ENCODE measurements at regions not wholly inside any gene's neighbourhood (a gene's known extent, or its start where the extent isn't known, plus 50 kb on each side); places are given as distances from the start of the nearest gene placed in this dataset.

DNA sequence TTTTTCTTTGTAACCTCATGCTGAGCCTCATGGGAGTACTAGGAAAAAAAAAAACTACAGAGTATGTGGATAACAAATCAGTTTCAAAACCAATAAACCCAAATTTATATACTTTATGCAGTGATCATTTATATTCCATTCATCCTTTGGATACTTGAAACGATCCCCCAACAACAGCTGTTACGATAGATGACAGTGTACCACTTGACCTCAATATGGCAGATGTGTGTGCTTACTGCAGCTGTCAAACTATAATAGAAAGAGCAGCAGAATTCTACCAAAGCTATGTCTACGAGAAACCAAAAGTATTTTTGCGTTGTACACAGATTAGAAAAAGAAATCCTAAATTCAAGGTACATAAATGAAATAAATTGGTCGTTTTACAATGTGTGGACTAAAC is 337.8 kb downstream of the PDGFC start:
- Mint-ChIP-seq H3K27ac (no peak overlapping the region), H3K9me3 (peaks cover 23% of the 10 kb centered on the region), H3K4me3 (no peak overlapping the region), H3K36me3 (ENCODE audit: low read depth) (peaks cover 9% of the 10 kb centered on the region), H3K4me1 (peaks cover 21% of the 10 kb centered on the region), H3K27me3 (ENCODE audit: low read depth, poor library complexity) (no peaks in the 10 kb centered on the region)
- TF ChIP-seq CTCF (IDR thresholded peaks at IDR 0.05), result no peak
- no peak for DNase-seq

DNA sequence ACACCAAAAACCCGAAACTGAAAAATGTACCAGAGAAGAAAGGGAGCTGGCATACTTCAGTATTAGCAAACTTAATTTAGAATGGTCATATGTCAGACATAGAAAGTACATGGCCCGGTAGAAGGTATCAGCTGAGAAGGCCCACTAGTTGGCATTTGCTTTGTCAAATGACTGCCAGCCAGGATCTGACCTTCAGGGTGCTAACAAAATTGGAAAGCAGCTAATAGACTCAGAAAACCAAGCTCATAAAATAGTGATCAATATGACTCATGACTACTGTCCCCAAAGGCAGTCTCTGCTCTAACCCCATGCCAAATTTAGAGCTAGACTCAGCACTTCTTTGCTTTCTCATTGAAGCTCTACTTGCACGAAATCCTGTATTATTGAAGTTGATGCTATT is 342.7 kb downstream of the PDGFC start:
- no peak overlapping the region for H3K4me3 Mint-ChIP-seq

DNA sequence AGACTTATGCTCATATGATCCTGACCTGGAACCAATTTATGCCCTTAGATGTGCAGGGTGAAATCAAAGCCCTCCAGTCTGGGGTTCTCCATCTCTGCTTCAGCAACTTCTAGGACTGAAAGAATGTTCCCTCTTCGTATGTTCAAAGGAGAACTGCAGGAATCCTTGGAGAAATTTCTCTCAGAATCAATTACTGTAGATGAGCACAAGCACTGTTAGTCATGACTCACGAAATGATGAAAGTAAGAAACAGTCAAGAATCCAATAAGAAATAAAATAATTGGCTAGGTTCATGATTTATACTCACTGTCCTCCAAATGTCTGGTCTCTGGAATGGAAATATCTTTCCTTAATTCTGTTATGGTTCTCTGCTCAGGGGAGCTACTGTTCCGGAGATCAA is 348.2 kb downstream of the PDGFC start:
- no peak for TF ChIP-seq CTCF (IDR thresholded peaks at IDR 0.05)
- Mint-ChIP-seq H3K4me3 (no peak overlapping the region), H3K27ac (no peak overlapping the region), H3K27me3 (ENCODE audit: low read depth, poor library complexity) (no peaks in the 10 kb centered on the region), H3K4me1 (no peaks in the 10 kb centered on the region), H3K9me3 (peaks cover 16% of the 10 kb centered on the region), H3K36me3 (ENCODE audit: low read depth) (peaks cover 9% of the 10 kb centered on the region)
- no peak for DNase-seq

More for the DNA sequence above, 342.7 kb downstream of the PDGFC start:
- Mint-ChIP-seq H3K27ac (no peak overlapping the region), H3K36me3 (ENCODE audit: low read depth) (peaks cover 18% of the 10 kb centered on the region), H3K27me3 (ENCODE audit: low read depth, poor library complexity) (no peaks in the 10 kb centered on the region), H3K4me1 (no peaks in the 10 kb centered on the region), H3K9me3 (peaks cover 43% of the 10 kb centered on the region)
- TF ChIP-seq CTCF (IDR thresholded peaks at IDR 0.05), result no peak
- DNase-seq, result no peak

- DNase-seq, result no peak
- H3K9me3 Mint-ChIP-seq, result no peaks in the 10 kb centered on the region
- no peak for TF ChIP-seq CTCF (IDR thresholded peaks at IDR 0.05)
- H3K36me3 Mint-ChIP-seq (ENCODE audit: low read depth), result no peaks in the 10 kb centered on the region
- no peak overlapping the region for H3K4me3 Mint-ChIP-seq
- no peaks in the 10 kb centered on the region for H3K27me3 Mint-ChIP-seq (ENCODE audit: low read depth, poor library complexity)
- H3K27ac Mint-ChIP-seq, result no peak overlapping the region
- no peaks in the 10 kb centered on the region for H3K4me1 Mint-ChIP-seq
Measured at GRCh38 chr4:156620786-156621185, 350.8 kb downstream of the PDGFC start.

DNA sequence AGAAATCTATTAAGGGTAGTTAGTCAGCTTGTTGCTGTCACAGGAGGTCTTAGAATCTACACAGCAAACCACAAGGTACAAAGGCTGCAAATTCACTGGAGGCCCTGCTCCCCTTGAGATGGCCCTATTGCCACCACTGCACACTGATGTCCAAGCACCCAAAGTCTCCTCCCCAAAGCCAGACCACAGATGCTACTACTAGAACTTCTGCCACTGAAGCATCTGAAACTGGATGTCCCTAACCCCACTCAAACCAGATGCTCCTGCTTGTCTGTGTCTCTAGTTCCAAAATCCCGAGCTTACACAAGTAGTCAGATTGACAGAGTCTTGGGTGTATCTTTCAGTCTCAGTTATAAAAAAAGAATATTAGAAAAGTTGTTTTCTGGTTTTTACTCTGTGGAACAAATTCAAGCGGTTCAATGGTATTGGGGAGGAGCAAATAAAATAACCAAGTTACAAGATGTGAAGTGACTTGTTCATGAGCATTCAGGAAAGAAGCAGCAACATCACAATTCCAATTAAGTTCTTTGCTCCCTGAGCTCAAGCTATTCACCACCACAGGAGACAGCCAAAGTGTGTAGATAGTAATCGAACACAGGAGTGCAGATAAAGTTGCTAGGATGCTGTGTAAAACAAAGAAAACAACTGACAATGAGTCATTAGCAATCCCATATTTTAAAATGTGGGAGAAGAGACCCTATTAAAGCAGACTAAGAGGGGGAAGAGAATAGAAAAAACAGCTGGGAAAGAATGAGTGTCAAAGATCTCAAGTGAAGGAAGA is 352.3 kb downstream of the PDGFC start:
- no peak for DNase-seq
- Mint-ChIP-seq H3K27ac (no peak overlapping the region), H3K27me3 (ENCODE audit: low read depth, poor library complexity) (no peaks in the 10 kb centered on the region), H3K4me1 (peaks cover 13% of the 10 kb centered on the region), H3K9me3 (no peaks in the 10 kb centered on the region), H3K4me3 (no peak overlapping the region), H3K36me3 (ENCODE audit: low read depth) (no peaks in the 10 kb centered on the region)
- TF ChIP-seq CTCF (IDR thresholded peaks at IDR 0.05), result no peak

- Mint-ChIP-seq H3K4me1 (peaks cover 16% of the 10 kb centered on the region), H3K27ac (no peak overlapping the region), H3K27me3 (ENCODE audit: low read depth, poor library complexity) (no peaks in the 10 kb centered on the region), H3K9me3 (no peaks in the 10 kb centered on the region), H3K36me3 (ENCODE audit: low read depth) (no peaks in the 10 kb centered on the region), H3K4me3 (no peak overlapping the region)
- no peak for DNase-seq
- no peak for TF ChIP-seq CTCF (IDR thresholded peaks at IDR 0.05)
Measured at GRCh38 chr4:156615066-156615531, 356.5 kb downstream of the PDGFC start.
